ENCODE measurements at regions not wholly inside any gene's neighbourhood (a gene's known extent, or its start where the extent isn't known, plus 50 kb on each side); places are given as distances from the start of the nearest gene placed in this dataset.

DNA sequence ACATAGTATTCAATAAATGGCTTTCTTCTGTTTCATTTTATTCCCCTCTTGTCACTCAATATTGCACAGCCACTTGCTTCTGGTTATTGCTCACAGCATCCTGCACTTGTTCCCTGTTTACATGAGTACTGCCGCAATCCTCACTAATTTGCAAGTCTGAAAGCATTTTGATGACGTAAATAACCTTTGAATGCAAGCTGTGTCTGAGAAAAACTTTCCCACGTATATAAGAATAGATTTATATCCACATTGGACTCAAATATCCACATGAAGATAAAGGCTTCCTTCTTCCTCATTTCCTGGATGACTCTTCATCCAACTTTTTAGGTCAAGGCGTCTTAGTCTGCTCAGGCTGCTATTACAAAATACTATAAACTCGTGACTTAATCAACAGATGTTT, 88.2 kb upstream of the DAP start:
- Histone ChIP-seq H3K36me3 (no peaks in the 10 kb centered on the region), H3K4me1 (ENCODE audit: low read depth) (no peaks in the 10 kb centered on the region), H3K9me3 (ENCODE audit: low read depth) (no peaks in the 10 kb centered on the region), H3K27ac (no peak overlapping the region), H3K4me3 (no peak overlapping the region), H3K27me3 (no peaks in the 10 kb centered on the region)
- TF ChIP-seq, protein P1, sequence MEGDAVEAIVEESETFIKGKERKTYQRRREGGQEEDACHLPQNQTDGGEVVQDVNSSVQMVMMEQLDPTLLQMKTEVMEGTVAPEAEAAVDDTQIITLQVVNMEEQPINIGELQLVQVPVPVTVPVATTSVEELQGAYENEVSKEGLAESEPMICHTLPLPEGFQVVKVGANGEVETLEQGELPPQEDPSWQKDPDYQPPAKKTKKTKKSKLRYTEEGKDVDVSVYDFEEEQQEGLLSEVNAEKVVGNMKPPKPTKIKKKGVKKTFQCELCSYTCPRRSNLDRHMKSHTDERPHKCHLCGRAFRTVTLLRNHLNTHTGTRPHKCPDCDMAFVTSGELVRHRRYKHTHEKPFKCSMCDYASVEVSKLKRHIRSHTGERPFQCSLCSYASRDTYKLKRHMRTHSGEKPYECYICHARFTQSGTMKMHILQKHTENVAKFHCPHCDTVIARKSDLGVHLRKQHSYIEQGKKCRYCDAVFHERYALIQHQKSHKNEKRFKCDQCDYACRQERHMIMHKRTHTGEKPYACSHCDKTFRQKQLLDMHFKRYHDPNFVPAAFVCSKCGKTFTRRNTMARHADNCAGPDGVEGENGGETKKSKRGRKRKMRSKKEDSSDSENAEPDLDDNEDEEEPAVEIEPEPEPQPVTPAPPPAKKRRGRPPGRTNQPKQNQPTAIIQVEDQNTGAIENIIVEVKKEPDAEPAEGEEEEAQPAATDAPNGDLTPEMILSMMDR (IDR thresholded peaks at IDR 0.05; ENCODE audit: low read depth, low read length): no peak
- no peak for DNase-seq (ENCODE audit: low read depth in 1 of 2, low spot score in 1 of 2)

DNA sequence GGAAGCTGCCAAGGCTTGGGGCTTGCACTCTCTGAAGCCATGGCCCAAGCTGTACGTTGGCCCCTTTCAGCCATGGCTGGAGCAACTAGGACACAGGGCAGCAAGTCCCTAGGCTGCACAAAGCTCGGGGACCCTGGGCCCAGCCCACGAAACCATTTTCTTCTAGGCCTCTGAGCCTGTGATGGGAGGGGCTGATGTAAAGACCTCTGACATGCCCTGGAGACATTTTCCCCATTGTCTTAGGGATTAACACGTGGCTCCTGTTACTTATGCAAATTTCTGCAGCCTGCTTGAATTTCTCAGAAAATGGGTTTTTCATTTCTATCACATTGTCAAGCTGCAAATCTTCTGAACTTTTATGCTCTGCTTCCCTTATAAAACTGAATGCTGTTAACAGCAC, 83.0 kb upstream of the DAP start:
- no peaks in the 10 kb centered on the region for H3K27me3 ChIP-seq
- H3K4me3 ChIP-seq: no peak overlapping the region
- no peak overlapping the region for H3K27ac ChIP-seq
- no peak for DNase-seq (ENCODE audit: low read depth in 1 of 2, low spot score in 1 of 2)
- H3K9me3 ChIP-seq (ENCODE audit: low read depth): no peaks in the 10 kb centered on the region
- TF ChIP-seq, protein P1 (IDR thresholded peaks at IDR 0.05; ENCODE audit: low read depth, low read length): no peak
- no peaks in the 10 kb centered on the region for H3K4me1 ChIP-seq (ENCODE audit: low read depth)
- H3K36me3 ChIP-seq: no peaks in the 10 kb centered on the region

DNA sequence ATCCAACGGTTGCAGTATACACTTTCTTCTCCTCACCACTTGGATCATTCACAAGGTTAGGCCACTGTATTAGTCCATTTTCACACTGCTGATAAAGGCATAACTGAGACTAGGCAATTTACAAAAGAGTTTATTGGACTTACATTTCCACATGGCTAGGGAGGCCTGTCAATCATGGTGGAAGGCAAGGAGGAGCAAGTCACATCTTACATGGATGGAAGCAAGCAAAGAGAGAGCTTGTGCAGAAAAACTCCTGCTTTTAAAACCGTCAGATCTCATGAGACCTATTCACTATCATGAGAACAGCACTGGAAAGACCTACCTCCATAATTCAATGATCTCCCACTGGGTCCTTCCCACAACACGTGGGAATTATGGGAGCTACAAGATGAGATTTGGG, 81.8 kb upstream of the DAP start:
- TF ChIP-seq, protein P1 (IDR thresholded peaks at IDR 0.05; ENCODE audit: low read depth, low read length): no peak
- no peak overlapping the region for H3K27ac ChIP-seq
- H3K27me3 ChIP-seq: no peaks in the 10 kb centered on the region
- no peaks in the 10 kb centered on the region for H3K9me3 ChIP-seq (ENCODE audit: low read depth)
- no peaks in the 10 kb centered on the region for H3K4me1 ChIP-seq (ENCODE audit: low read depth)
- no peak for DNase-seq (ENCODE audit: low read depth in 1 of 2, low spot score in 1 of 2)
- no peaks in the 10 kb centered on the region for H3K36me3 ChIP-seq
- no peak overlapping the region for H3K4me3 ChIP-seq

DNA sequence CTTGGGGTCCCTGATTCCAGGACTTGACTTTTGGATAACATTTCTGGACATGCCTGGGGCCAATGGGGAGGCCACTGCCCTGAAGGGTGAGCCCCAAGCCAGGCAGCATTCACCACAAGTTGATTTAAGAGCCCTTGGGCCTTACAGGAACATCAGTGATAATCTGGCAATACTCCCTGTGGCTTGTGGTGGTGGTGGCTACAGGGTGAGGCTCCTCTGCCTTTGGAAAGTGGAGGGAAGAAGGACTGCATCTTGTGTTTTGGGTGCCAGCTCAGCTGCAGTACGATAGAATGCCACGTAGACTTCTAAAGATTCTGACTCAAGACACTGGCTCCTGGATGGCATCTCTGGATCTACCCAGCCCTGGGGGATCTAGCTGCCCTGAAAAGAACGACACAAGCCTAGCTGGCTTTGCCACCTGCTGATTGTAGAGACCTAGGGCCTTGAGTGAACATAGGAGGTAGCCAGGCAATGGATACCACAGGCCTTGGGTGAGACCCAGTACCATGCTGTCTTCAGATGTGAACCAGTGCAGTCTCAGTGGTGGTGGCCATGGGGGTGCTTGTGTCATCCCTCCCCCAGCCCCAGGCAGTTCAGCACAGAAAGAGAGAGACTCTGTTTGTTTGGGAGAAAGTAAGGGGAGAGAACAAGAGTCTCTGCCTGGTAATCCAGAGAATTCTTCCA, 79.0 kb upstream of the DAP start:
- TF ChIP-seq, protein P1 (IDR thresholded peaks at IDR 0.05; ENCODE audit: low read depth, low read length): no peak
- no peaks in the 10 kb centered on the region for H3K36me3 ChIP-seq
- H3K4me3 ChIP-seq: no peak overlapping the region
- H3K27ac ChIP-seq: no peak overlapping the region
- no peak for DNase-seq (ENCODE audit: low read depth in 1 of 2, low spot score in 1 of 2)
- H3K4me1 ChIP-seq (ENCODE audit: low read depth): no peaks in the 10 kb centered on the region
- no peaks in the 10 kb centered on the region for H3K9me3 ChIP-seq (ENCODE audit: low read depth)
- H3K27me3 ChIP-seq: no peaks in the 10 kb centered on the region

DNA sequence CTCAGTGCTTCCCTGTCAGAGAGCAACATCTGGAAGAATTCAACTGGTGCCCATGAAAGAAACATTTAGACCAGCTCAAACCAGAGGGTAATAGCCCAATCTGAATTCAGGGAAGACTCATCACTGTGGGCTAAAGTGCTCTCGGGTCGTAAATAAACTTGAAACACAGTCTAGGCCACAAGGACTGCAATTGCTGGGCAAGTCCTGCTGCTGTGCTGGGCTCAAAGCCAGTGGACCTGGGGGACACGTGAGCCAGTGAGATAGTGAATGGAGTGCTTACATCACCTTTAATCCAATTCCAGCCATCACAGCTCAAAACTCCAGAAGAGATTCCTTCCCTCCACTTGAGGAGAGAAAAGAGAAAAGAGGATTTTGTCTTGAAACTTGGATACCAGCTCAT, 78.1 kb upstream of the DAP start:
- no peak for DNase-seq (ENCODE audit: low read depth in 1 of 2, low spot score in 1 of 2)
- Histone ChIP-seq H3K4me3 (no peak overlapping the region), H3K27me3 (no peaks in the 10 kb centered on the region), H3K4me1 (ENCODE audit: low read depth) (no peaks in the 10 kb centered on the region), H3K27ac (no peak overlapping the region), H3K9me3 (ENCODE audit: low read depth) (no peaks in the 10 kb centered on the region), H3K36me3 (no peaks in the 10 kb centered on the region)
- TF ChIP-seq, protein P1 (IDR thresholded peaks at IDR 0.05; ENCODE audit: low read depth, low read length): no peak
